Stomach smooth muscle (tissue), 2 donors: ENCODE measurements at regions not wholly inside any gene's neighbourhood (a gene's known extent, or its start where the extent isn't known, plus 50 kb on each side); places are given as distances from the start of the nearest gene placed in this dataset.
"Not testable (repeated sequence)": the region's sequence is repeated elsewhere in the genome, so short reads cannot be mapped to it uniquely, and the experiment has no call there.

Experiments used
- H3K27ac ChIP-seq: one replicate; pipeline ENCODE4 v1.7.0; 2013; ENCODE audit warnings: mild to moderate bottlenecking, low read length, inconsistent platforms
- H3K27me3 ChIP-seq, 2 donors: one replicate each; pipeline ENCODE4 v1.7.0; 2013; ENCODE audit warnings: low read length in 2 of 2; ENCODE audit not compliant: insufficient read depth in 2 of 2, control insufficient read depth in 1 of 2
- H3K36me3 ChIP-seq, 2 donors: one replicate each; pipeline ENCODE4 v1.7.0; 2013; ENCODE audit warnings: low read length in 2 of 2; ENCODE audit not compliant: control insufficient read depth in 2 of 2, insufficient read depth in 2 of 2
- H3K4me1 ChIP-seq: one replicate; pipeline ENCODE4 v1.7.0; 2013; ENCODE audit warnings: low read length; ENCODE audit not compliant: control insufficient read depth, insufficient read depth
- H3K4me3 ChIP-seq, 2 donors: one replicate each; pipeline ENCODE4 v1.7.0; 2013; ENCODE audit warnings: low read length in 2 of 2
- H3K9ac ChIP-seq, 2 donors: one replicate each; pipeline ENCODE4 v1.7.0; 2013; ENCODE audit warnings: low read length in 2 of 2, mild to moderate bottlenecking in 1 of 2
- H3K9me3 ChIP-seq, 2 donors: one replicate each; pipeline ENCODE4 v1.7.0; 2013; ENCODE audit warnings: low read length in 2 of 2; ENCODE audit not compliant: control insufficient read depth in 2 of 2
- donor health status: healthy.
- donor health status: Pancreatic carcinoma.

DNA sequence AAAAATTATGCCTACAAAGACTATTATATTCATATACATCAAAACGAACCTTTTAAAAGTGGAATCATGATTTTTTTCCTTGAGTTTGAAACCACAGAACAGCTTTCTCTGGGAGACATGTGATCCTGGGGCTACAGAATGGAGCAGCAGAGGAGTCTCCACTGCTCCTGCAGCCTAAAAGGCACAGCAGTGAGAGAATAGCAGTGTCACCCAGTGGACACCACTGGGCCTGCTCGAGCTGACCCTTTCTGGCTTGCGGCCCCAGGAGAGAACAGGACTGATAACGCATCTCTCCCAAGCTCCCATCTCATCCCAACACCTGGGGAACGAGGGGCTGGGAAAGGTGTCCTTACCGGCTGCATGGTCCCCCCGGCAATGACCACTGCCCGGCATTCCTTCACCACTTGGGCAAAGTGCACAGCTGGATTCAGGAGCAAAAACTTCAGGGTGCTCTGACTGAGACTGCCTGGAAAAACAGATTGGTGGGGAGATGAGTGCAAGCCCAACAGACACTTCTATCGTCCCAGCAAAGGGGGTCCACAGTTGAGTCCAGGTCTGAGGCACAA is 183.5 kb downstream of the KLRB1 start:
- not testable (repeated sequence) for H3K4me1 ChIP-seq

DNA sequence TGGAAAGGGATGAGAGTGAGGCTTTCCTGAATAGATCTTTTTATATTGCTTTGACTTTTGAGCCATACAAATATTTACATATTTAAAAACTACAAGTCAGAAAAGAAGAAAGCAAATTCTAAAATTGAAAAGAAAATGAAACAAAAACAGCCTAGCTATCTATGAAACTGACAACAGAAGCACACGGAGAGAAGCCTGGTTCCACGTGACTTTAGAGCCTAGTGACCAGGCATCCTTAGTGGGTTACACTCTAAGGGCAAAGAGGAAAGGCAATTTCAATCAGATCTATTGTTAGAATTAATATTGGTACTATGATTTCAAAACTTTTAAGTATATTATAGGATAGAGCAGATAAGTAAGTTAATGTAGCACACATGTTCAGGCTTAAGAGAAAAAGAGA is 185.0 kb downstream of the KLRB1 start:
- H3K9me3 ChIP-seq, H3K27ac ChIP-seq, H3K4me1 ChIP-seq, H3K27me3 ChIP-seq, H3K9ac ChIP-seq, H3K36me3 ChIP-seq, H3K4me3 ChIP-seq: not testable (repeated sequence)

More for the DNA sequence above, 183.5 kb downstream of the KLRB1 start:
- not testable (repeated sequence) for H3K27me3 ChIP-seq, H3K9me3 ChIP-seq, H3K4me3 ChIP-seq, H3K27ac ChIP-seq, H3K36me3 ChIP-seq, H3K9ac ChIP-seq

- H3K9ac ChIP-seq, H3K4me1 ChIP-seq, H3K9me3 ChIP-seq, H3K36me3 ChIP-seq, H3K27me3 ChIP-seq, H3K4me3 ChIP-seq, H3K27ac ChIP-seq: not testable (repeated sequence)
Observed at GRCh38 chr12:9421520-9422086, 186.1 kb downstream of the KLRB1 start.

- H3K27me3 ChIP-seq, result not testable (repeated sequence)
Observed at GRCh38 chr12:9420817-9421519, 186.7 kb downstream of the KLRB1 start.

GRCh38 chr12:9418669-9419041 is 189.1 kb downstream of the KLRB1 start:
- H3K36me3 ChIP-seq, H3K27ac ChIP-seq, H3K9ac ChIP-seq, H3K4me3 ChIP-seq, H3K9me3 ChIP-seq, H3K27me3 ChIP-seq, H3K4me1 ChIP-seq: not testable (repeated sequence)

More at GRCh38 chr12:9420817-9421519, 186.7 kb downstream of the KLRB1 start:
- not testable (repeated sequence) for H3K27ac ChIP-seq, H3K4me3 ChIP-seq, H3K9ac ChIP-seq, H3K4me1 ChIP-seq, H3K36me3 ChIP-seq, H3K9me3 ChIP-seq

DNA sequence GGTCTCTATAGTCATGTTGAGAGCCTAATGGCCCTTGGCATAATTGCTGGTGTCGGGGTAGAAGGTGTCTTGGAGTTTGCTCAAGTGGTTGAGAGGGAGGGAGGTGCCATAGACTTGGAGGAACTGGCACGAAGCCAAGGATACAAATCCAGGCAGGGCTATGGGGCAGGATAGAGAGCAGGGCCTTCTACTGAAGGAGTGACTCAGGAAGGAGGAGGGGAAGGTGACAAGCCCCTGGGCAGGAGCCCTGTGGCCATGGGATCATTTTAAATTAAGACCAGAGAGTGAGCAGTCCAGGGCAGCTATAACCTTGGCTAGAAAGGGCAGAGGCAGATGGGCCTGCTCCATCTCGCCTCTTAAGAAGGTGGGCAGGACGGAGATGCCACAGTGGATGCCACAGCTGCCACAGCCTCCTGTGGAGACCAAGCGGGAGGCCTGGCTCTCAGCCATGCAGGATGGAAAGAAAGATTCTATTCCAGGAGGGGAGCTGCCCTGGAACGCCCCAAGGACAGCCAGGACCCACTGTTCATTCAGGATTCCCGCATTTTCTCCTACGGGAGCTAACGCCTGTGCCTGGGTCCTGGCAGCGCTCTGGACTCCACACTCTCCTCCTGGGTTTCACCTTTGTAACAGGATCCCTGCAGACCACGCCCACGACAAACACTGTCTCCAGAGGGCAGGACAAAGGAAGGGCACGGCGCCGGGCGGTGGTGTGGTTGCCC is 189.6 kb downstream of the KLRB1 start:
- not testable (repeated sequence) for H3K4me3 ChIP-seq, H3K9ac ChIP-seq, H3K27ac ChIP-seq, H3K36me3 ChIP-seq, H3K27me3 ChIP-seq, H3K9me3 ChIP-seq, H3K4me1 ChIP-seq

DNA sequence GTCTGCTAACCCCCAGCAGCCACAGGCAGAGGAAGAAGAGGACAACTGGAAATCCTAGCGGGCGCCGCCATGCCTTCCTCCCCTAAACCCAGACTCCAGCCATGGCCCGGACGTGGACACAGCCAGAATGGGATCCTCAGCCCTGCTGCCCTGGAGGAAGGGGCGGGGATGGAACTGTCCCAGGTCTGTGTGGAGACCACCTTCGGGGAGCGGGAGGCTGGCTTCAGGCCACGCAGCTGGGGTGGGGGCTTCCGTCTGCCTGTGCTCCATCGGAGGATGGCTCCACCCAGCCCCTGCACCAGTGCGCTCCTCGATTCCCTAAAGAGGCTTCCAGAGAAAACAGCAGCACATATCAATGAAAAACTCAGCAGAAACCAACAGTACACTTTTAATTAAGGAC is 190.4 kb downstream of the KLRB1 start:
- H3K27ac ChIP-seq, H3K9ac ChIP-seq, H3K4me3 ChIP-seq, H3K36me3 ChIP-seq, H3K27me3 ChIP-seq, H3K4me1 ChIP-seq, H3K9me3 ChIP-seq: not testable (repeated sequence)

DNA sequence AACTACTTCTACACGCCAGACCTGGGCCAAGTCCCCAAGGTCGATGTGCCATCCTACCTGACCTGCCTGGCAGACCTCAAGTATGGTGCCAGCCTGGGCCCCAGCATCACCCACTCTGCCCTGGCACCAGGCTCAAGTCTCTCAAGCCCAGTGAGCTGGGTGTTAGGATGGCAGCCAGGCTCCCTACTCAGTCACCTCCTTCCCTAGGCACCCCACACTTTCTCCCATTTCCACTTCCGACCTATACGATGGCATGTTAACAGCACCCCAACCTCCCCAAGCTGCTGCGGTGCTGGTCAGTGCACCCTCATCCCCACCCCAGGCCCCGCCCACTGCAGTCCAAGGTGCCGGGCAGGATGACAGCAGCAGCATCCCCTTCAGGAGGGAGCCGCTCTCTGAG is 191.4 kb downstream of the KLRB1 start:
- not testable (repeated sequence) for H3K27ac ChIP-seq, H3K36me3 ChIP-seq, H3K9me3 ChIP-seq, H3K9ac ChIP-seq, H3K4me1 ChIP-seq, H3K27me3 ChIP-seq, H3K4me3 ChIP-seq

DNA sequence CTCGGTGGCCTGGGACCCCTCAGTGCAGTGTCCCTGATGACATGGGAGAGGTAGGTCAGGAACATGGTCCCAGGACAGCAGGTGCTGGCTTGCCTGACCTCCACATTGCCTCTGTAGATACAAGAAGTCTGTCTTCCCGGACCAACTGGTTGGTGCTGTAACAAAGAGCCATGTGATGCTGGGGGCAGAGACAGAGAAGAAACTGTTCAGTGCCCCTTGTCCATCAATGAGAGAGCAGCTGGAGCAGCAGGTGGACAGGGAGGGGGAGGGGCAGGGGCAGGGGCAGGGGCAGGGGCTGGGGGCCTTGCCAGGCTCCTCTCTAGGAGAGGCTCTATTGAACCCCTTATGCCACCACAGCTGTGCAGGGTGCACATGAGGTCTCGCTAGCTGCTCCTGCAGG is 191.8 kb downstream of the KLRB1 start:
- H3K27me3 ChIP-seq, H3K9ac ChIP-seq, H3K4me3 ChIP-seq, H3K9me3 ChIP-seq, H3K4me1 ChIP-seq, H3K27ac ChIP-seq, H3K36me3 ChIP-seq: not testable (repeated sequence)

GRCh38 chr12:9413862-9414261 is 193.9 kb downstream of the KLRB1 start:
- H3K27me3 ChIP-seq, H3K4me1 ChIP-seq, H3K36me3 ChIP-seq, H3K9me3 ChIP-seq, H3K27ac ChIP-seq, H3K9ac ChIP-seq, H3K4me3 ChIP-seq: not testable (repeated sequence)

DNA sequence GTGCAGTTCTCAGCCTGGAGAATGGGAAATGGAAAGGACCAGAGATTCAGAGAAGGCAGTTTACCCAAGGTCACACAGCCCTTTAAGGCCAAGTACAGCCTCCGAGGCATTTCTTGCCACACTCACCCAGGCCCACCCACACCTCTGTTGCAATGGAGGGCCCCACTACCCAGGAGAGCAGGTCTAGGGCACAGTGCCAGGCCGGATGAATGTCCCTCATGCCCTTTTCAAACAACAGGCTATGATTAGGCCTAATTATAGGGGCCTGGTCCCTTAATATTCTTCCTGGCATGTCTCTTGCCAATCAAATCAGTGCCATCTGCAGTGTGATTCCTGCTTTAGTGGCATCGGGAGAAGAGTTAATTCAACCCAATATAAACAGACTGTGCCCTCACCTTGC is 195.3 kb downstream of the KLRB1 start:
- not testable (repeated sequence) for H3K4me3 ChIP-seq, H3K27me3 ChIP-seq, H3K9ac ChIP-seq, H3K9me3 ChIP-seq, H3K36me3 ChIP-seq, H3K27ac ChIP-seq, H3K4me1 ChIP-seq
